ENCODE measurements at regions not wholly inside any gene's neighbourhood (a gene's known extent, or its start where the extent isn't known, plus 50 kb on each side); places are given as distances from the start of the nearest gene placed in this dataset.

DNA sequence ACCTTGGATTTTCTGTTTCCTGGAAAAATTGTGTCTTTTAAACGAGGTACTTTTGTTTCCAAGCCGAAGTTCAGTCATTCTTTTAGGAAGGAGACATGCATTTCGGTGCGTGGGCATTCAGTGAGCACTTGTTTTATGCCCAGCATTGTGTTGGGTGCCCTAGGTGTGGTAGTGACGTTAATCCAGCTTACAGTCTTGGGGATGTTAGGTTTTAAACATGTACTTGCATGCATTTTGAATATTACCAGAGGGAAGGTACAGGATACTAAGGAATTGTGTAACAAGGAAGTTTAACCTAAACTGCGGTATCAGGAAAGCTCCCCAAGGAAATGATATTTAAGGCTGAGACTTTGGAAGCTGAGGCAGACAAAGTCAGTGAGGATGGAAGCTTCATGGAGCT is 66.3 kb downstream of the ARHGAP35 start:
- no peak overlapping the region for H3K4me3 Mint-ChIP-seq
- POLR2A ChIA-PET, result interaction anchor here (0.8 to 2.1 kb wide), 4 partner anchors 9 to 66 kb away, joined by 3 to 9 read pairs (median 6); partner anchors contain the start of gene ARHGAP35

GRCh38 chr19:46927893-46928292 is 67.1 kb downstream of the ARHGAP35 start:
- H3K4me1 Mint-ChIP-seq, result peaks cover 63% of the 10 kb centered on the region
- ChIA-PET POLR2A (interaction anchor here (1.0 to 2.1 kb wide), 4 partner anchors 8 to 67 kb away, joined by 3 to 9 read pairs (median 6); partner anchors contain the start of gene ARHGAP35), CTCF (interaction anchor here (0.7 to 2.7 kb wide), 2 partner anchors 30 to 85 kb away, joined by 4 to 15 read pairs; no protein-coding TSS in a partner anchor)
- H3K9me3 Mint-ChIP-seq, result no peaks in the 10 kb centered on the region
- no peak for DNase-seq
- no peaks in the 10 kb centered on the region for H3K27me3 Mint-ChIP-seq
- H3K27ac Mint-ChIP-seq, result peak overlapping the region; percentile 59
- H3K4me3 Mint-ChIP-seq, result no peak overlapping the region
- peaks cover 28% of the 10 kb centered on the region for H3K36me3 Mint-ChIP-seq (ENCODE audit: low read depth)

More for the DNA sequence above, 66.3 kb downstream of the ARHGAP35 start:
- no peak for DNase-seq
- peaks cover 36% of the 10 kb centered on the region for H3K36me3 Mint-ChIP-seq (ENCODE audit: low read depth)
- H3K9me3 Mint-ChIP-seq, result no peaks in the 10 kb centered on the region
- CTCF ChIA-PET, result interaction anchor here (0.9 to 2.7 kb wide), 2 partner anchors 63 to 86 kb away, joined by 8 to 15 read pairs; no protein-coding TSS in a partner anchor
- no peaks in the 10 kb centered on the region for H3K27me3 Mint-ChIP-seq
- peaks cover 65% of the 10 kb centered on the region for H3K4me1 Mint-ChIP-seq
- no peak overlapping the region for H3K27ac Mint-ChIP-seq

- CTCF ChIA-PET, result interaction anchor here (1.0 to 1.8 kb wide), 3 partner anchors 26 to 72 kb away, joined by 4 to 6 read pairs (median 4); no protein-coding TSS in a partner anchor
- H3K36me3 Mint-ChIP-seq (ENCODE audit: low read depth), result peaks cover 28% of the 10 kb centered on the region
Measured at GRCh38 chr19:46928951-46929350, 68.2 kb downstream of the ARHGAP35 start.

GRCh38 chr19:46931202-46931601 is 70.4 kb downstream of the ARHGAP35 start:
- Mint-ChIP-seq H3K4me3 (no peak overlapping the region), H3K27me3 (no peaks in the 10 kb centered on the region), H3K9me3 (no peaks in the 10 kb centered on the region), H3K27ac (no peak overlapping the region), H3K36me3 (ENCODE audit: low read depth) (peaks cover 12% of the 10 kb centered on the region), H3K4me1 (peaks cover 65% of the 10 kb centered on the region)
- ChIA-PET POLR2A (no interaction called here), CTCF (no interaction called here)
- DNase-seq, result no peak

More at GRCh38 chr19:46928951-46929350, 68.2 kb downstream of the ARHGAP35 start:
- Mint-ChIP-seq H3K4me1 (peaks cover 68% of the 10 kb centered on the region), H3K9me3 (no peaks in the 10 kb centered on the region), H3K4me3 (no peak overlapping the region), H3K27me3 (no peaks in the 10 kb centered on the region), H3K27ac (no peak overlapping the region)
- no peak for DNase-seq
- POLR2A ChIA-PET, result interaction anchor here (0.6 to 1.0 kb wide), 2 partner anchors 24 to 67 kb away, joined by 3 read pairs; no protein-coding TSS in a partner anchor

DNA sequence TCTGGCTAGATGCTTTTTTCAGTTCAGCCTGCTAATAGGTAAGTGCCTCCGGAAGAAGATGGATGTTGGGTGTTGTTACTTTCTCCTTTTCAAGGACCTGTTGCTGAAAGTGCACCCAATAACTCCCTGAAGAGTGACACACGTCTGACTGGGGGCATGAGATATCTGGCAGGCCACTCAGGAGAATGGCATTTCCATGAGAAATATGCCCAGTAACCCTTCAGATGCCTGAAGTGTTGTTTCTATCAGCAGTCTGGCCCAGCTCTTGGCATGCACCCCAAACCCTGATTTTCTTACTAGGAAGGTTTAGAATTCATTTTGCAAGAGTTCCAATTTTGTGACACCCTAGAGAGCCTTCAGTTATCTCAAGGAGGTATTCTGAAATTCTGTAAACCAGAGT is 71.5 kb downstream of the ARHGAP35 start:
- Mint-ChIP-seq H3K27ac (no peak overlapping the region), H3K36me3 (ENCODE audit: low read depth) (peaks cover 10% of the 10 kb centered on the region), H3K4me1 (peaks cover 65% of the 10 kb centered on the region), H3K9me3 (no peaks in the 10 kb centered on the region), H3K27me3 (no peaks in the 10 kb centered on the region), H3K4me3 (no peak overlapping the region)
- CTCF ChIA-PET, result no interaction called here
- POLR2A ChIA-PET, result no interaction called here
- DNase-seq, result no peak

GRCh38 chr19:46935066-46935663 is 74.4 kb downstream of the ARHGAP35 start:
- peaks cover 60% of the 10 kb centered on the region for H3K4me1 Mint-ChIP-seq
- DNase-seq, result no peak
- peak overlapping the region; percentile 77 for H3K27ac Mint-ChIP-seq
- no peaks in the 10 kb centered on the region for H3K27me3 Mint-ChIP-seq
- H3K4me3 Mint-ChIP-seq, result peak overlapping the region; percentile 26
- CTCF ChIA-PET, result no interaction called here
- H3K9me3 Mint-ChIP-seq, result no peaks in the 10 kb centered on the region
- H3K36me3 Mint-ChIP-seq (ENCODE audit: low read depth), result peaks cover 24% of the 10 kb centered on the region
- POLR2A ChIA-PET, result no interaction called here

DNA sequence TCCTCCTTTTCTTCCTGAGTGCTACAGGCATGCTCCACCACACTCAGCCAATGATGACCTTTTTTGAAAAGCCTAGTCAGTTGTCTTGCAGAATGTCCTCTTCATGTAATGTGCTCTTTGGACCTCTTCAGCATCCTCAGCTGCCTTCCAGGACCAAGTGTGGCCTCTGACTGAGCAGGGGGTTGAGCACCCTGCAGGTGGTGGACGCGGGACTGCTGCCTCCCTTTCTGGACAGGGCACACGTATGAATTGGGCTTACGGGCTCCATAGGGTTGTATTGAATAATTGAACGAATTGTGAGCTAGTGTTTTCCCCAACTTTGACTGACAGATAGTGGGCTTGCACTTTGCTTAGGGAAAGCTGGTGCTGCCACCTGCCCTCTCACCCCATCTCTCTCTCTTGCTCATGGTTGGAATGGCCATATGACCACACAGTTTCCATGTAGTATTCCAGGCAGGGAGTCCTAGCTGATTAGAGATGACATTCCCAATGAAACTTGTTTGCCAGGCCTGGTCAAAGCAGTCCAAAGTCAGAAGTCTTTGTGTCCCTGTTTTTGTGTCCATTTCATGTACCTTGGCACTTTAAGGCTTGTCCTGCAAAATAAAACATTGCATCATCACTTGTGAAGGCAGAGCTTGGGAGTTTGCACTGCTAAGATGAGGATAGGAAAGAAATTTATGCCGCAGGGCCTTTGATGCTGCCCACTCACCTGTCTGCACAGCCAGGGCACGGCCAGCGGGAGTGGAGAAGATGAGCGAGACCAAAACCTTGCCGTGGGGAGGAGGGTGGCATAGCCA is 76.3 kb upstream of the NPAS1 start:
- POLR2A ChIA-PET, result interaction anchor here (1.3 to 1.5 kb wide), 2 partner anchors 12 to 139 kb away, joined by 3 to 8 read pairs; no protein-coding TSS in a partner anchor

GRCh38 chr19:46944123-46944748 is 75.4 kb upstream of the NPAS1 start:
- H3K27me3 Mint-ChIP-seq, result no peaks in the 10 kb centered on the region
- peaks cover 40% of the 10 kb centered on the region for H3K36me3 Mint-ChIP-seq (ENCODE audit: low read depth)
- ChIA-PET POLR2A (interaction anchor here (0.9 to 2.9 kb wide), 6 partner anchors 8 to 140 kb away, joined by 3 to 23 read pairs (median 5); no protein-coding TSS in a partner anchor), CTCF (interaction anchor here (0.9 to 1.9 kb wide), 2 partner anchors 46 to 69 kb away, joined by 3 to 5 read pairs; no protein-coding TSS in a partner anchor)
- peaks cover 20% of the 10 kb centered on the region for H3K4me1 Mint-ChIP-seq
- peak overlapping the region; percentile 10 for H3K27ac Mint-ChIP-seq
- no peaks in the 10 kb centered on the region for H3K9me3 Mint-ChIP-seq
- no peak overlapping the region for H3K4me3 Mint-ChIP-seq
- DNase-seq, result no peak

More for the DNA sequence above, 76.3 kb upstream of the NPAS1 start:
- peaks cover 20% of the 10 kb centered on the region for H3K4me1 Mint-ChIP-seq
- no peaks in the 10 kb centered on the region for H3K27me3 Mint-ChIP-seq
- H3K27ac Mint-ChIP-seq, result no peak overlapping the region
- no peak for DNase-seq
- no peaks in the 10 kb centered on the region for H3K9me3 Mint-ChIP-seq
- H3K36me3 Mint-ChIP-seq (ENCODE audit: low read depth), result peaks cover 40% of the 10 kb centered on the region
- CTCF ChIA-PET, result interaction anchor here (0.6 to 0.7 kb wide), 3 partner anchors 12 to 406 kb away, joined by 3 to 4 read pairs (median 3); no protein-coding TSS in a partner anchor
- no peak overlapping the region for H3K4me3 Mint-ChIP-seq

DNA sequence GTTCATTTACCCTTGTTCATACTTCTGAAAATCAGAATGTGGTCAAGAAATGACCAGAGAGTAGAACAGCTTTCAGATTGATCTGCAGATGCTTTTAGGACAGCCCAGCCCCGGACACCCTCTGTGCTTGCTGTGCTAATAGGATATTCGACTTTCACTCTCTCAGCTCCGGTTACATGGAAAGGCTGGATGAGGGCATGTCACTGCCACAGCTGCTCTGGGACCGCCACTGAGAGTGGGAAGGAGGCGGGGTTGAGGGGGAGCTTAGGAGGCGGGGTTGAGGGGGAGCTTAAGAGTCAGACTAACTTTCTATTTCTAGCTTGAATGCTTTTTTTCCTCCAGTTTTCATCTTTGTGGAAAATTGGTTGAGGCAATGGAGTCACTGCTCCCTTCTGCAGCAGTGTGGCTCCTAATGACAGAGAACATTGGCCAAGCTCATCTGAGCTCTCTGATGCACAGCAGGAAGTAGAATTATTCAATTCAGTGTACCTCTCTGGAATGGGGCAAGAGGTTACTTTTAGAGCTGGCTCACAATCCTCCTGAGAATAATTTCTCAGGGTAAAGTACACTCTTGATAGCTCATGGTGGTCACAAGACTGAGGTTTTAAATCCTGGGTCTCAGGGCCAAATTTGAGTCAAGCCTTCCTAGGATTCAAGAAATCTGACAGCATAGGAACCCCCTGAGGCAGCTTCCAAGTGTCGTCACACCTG is 74.6 kb upstream of the NPAS1 start:
- Mint-ChIP-seq H3K36me3 (ENCODE audit: low read depth) (peaks cover 40% of the 10 kb centered on the region), H3K27ac (no peak overlapping the region)

GRCh38 chr19:46945694-46946489 is 73.7 kb upstream of the NPAS1 start:
- no peak overlapping the region for H3K27ac Mint-ChIP-seq
- POLR2A ChIA-PET, result interaction anchor here (0.6 to 2.9 kb wide), 5 partner anchors 9 to 67 kb away, joined by 3 to 23 read pairs (median 4); no protein-coding TSS in a partner anchor
- no peak overlapping the region for H3K4me3 Mint-ChIP-seq
- no peaks in the 10 kb centered on the region for H3K27me3 Mint-ChIP-seq
- H3K9me3 Mint-ChIP-seq, result no peaks in the 10 kb centered on the region
- CTCF ChIA-PET, result interaction anchor here (1.4 to 1.9 kb wide), 2 partner anchors 10 to 67 kb away, joined by 4 to 5 read pairs; no protein-coding TSS in a partner anchor
- DNase-seq, result no peak
- peaks cover 44% of the 10 kb centered on the region for H3K36me3 Mint-ChIP-seq (ENCODE audit: low read depth)
- peaks cover 37% of the 10 kb centered on the region for H3K4me1 Mint-ChIP-seq

More for the DNA sequence above, 74.6 kb upstream of the NPAS1 start:
- peaks cover 28% of the 10 kb centered on the region for H3K4me1 Mint-ChIP-seq
- DNase-seq, result no peak
- H3K4me3 Mint-ChIP-seq, result no peak overlapping the region
- ChIA-PET CTCF (interaction anchor here (0.9 to 1.9 kb wide), 3 partner anchors 10 to 68 kb away, joined by 3 to 5 read pairs (median 4); no protein-coding TSS in a partner anchor), POLR2A (interaction anchor here (0.6 to 2.9 kb wide), 6 partner anchors 9 to 140 kb away, joined by 3 to 23 read pairs (median 4); no protein-coding TSS in a partner anchor)
- no peaks in the 10 kb centered on the region for H3K9me3 Mint-ChIP-seq
- H3K27me3 Mint-ChIP-seq, result no peaks in the 10 kb centered on the region

- no peak for DNase-seq
- CTCF ChIA-PET, result no interaction called here
- Mint-ChIP-seq H3K4me1 (peaks cover 45% of the 10 kb centered on the region), H3K27ac (no peak overlapping the region), H3K4me3 (no peak overlapping the region), H3K27me3 (no peaks in the 10 kb centered on the region), H3K9me3 (no peaks in the 10 kb centered on the region), H3K36me3 (ENCODE audit: low read depth) (peaks cover 46% of the 10 kb centered on the region)
- POLR2A ChIA-PET, result interaction anchor here (0.7 to 2.9 kb wide), 2 partner anchors 8 to 67 kb away, joined by 4 to 23 read pairs; no protein-coding TSS in a partner anchor
Measured at GRCh38 chr19:46946611-46947238, 72.9 kb upstream of the NPAS1 start.
